NCI-H1694 (cell line): ENCODE measurements at regions not wholly inside any gene's neighbourhood (a gene's known extent, or its start where the extent isn't known, plus 50 kb on each side); places are given as distances from the start of the nearest gene placed in this dataset.
"Not testable (repeated sequence)": the region's sequence is repeated elsewhere in the genome, so short reads cannot be mapped to it uniquely, and the experiment has no call there.

Source experiments
- DNase-seq: peaks from one replicate; lab custom pipeline; 2025; lab: John Stamatoyannopoulos, UW

- no peak for DNase-seq
Observed at GRCh38 chr13:89968470-89968869, 1379.0 kb upstream of the MIR17HG start.

DNA sequence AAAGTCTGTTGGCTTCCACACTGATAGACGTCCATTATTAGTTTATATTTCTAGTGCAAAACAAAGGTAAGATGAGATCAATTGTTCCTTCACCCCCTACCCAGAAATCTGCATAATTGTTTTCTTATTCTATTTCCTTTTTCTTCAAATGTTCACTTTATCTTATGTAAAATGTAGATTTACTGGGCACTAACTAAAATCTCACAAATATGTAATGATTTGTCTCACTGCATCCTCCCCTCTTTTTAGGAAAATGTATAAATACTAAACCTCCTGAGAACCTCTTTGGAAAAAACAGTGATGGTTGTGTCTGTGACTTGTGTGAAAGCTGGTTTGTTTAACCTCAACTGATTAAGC, 1377.2 kb upstream of the MIR17HG start:
- DNase-seq, result no peak

DNA sequence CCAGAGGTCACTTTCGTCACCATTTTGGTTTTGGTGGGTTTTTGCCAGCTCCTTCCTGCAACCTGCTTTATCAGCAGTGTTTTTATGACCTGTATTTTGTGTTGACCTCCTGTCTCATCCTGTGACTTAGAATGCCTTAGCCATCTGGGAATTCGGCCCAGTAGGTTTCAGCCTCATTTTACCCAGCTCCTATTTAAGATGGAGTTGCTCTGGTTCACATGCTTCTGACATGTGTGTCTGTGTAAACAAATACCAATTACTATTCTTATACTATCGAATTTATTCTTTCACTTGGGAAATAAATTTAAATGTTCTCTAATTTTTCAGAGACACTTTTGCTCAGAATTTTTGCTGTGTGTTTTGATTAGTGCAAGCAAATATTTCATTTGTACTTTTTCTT, 1370.3 kb upstream of the MIR17HG start:
- DNase-seq, result no peak

- DNase-seq, result no peak
Observed at GRCh38 chr13:89980896-89981295, 1366.6 kb upstream of the MIR17HG start.

DNA sequence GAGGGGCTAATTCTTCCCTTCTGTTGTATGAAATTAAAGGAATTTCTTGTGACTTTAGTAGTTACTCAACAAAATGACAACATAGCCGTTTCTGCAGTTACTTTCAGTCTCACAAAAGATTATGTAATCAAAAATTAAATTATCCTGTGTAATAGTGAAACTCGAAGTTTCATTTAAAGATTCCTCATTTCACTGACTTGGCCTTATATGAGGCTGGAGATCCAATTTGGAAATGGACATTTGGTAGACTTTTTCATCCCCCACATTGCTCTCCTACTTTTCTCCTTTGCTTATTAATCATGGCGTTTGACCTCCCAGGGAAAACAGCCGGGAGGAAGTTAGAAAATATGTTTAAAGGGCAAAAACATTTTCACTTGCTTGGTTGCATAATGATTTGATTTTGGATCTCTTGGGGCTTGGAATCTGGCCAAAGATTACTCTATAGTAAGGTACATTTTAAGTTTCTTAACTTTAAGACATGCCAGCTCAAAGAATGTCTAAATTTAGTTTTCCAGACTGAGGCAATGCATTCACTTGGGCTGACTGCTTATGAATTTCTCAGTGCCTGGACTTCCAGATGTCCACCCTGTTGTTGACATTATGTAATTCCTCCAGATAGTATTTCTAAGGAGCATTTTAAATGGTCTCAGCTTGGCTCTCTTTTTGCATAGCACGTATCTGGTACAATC, 1364.9 kb upstream of the MIR17HG start:
- no peak for DNase-seq

DNA sequence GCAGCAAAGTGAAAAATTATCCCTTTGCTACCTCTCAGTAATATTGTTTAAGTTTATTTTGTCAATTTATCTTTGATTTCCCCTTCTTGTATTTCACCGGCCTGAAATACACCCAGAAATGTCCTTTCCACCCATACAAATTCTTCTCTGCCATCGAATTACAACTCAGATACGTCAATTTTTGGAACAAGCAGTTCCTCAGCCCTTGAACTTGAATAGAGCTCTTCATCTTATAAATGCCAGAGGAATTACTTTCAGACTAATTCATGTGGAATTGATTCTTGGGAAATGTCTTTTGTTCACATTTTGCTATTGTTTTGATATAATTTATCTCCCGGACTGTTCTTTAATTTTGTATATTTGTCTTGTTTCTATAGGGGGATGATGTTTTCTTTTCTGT, 1359.3 kb upstream of the MIR17HG start:
- no peak for DNase-seq

DNA sequence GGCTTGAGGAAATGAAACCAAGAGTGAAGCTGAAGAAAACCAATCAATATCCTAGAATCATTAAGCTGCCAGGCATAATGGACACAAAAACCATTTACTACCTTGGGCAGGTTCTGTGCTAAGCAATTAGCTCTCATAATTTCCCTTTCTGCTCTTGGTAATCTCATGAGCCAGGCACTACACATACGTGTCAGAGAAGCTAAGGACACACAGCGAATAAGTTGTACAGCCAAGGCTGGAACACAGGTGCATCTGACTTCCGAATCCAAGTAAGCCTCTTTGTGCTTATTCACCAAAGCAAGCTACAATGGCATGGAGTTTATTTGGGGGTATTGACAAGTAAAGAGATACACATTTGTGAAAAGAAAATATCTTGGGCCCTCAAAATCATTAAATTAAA, 1343.9 kb upstream of the MIR17HG start:
- no peak for DNase-seq

DNA sequence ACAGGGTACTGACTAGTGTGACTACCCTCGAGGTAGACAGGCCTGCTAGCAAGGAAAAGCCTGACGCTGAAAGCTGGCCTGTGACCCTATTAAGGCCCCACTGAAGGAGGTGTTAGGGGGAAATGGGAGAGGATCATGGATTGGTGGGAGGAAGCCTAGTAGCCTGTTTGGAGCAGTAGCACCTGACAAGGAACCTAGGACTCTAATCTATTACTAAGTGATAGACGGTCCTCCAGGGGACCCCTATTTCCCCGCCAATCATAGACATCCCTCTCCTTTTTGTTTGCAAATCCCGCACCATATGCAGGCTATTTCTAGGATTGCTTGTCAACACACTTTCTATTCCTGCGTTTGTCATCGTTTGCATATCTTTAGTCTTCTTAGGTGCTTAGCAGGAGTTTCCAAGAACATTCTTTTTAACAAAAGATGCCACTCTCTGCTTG, 1338.8 kb upstream of the MIR17HG start:
- DNase-seq, result no peak

GRCh38 chr13:90014038-90014437, 1333.4 kb upstream of the MIR17HG start:
- DNase-seq, result no peak

DNA sequence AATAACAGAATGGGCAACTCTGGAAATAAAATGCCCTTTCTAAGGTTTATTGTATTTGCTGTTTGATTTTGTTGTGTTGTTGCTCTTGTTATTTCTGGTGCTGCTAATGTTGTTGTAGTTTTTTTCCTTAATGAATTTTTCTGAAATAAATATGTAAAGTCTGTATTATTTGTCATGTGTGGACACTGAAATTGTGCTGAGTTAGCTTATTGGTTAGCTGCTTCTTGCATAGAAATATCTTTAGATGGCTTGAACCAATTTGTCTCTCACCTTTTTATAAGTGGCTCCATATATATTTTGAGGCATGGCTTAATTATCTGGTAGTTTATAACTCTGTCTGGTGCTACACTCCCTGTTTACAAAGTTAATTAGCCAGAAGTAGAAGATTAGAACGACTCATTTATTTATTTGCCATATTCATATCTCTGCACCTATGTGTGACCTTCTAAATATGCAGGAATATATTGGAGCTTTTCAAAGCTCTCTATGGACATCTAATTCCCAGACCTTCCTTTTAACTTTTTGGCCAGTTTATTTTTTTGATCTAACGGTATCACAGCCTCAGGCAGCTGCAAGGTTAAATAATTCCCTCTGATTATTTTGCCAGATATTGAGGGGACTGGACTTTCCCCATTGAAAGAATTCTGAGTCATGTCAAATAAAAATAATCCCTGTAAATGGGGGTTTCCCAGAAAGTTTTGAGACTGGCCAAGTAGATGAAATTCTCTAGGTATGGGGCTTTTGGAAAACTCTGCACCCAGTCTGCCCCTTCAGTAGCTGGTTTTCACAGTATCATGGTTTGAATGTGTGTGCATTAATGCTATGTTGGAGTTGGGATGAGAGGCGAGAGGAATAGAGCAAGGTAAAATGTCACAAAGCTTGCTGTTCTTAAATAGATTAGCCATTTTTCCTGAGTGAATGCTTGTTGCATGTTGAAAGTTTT, 1331.7 kb upstream of the MIR17HG start:
- DNase-seq, result no peak

- no peak for DNase-seq
Observed at GRCh38 chr13:90016688-90017087, 1330.8 kb upstream of the MIR17HG start.

DNA sequence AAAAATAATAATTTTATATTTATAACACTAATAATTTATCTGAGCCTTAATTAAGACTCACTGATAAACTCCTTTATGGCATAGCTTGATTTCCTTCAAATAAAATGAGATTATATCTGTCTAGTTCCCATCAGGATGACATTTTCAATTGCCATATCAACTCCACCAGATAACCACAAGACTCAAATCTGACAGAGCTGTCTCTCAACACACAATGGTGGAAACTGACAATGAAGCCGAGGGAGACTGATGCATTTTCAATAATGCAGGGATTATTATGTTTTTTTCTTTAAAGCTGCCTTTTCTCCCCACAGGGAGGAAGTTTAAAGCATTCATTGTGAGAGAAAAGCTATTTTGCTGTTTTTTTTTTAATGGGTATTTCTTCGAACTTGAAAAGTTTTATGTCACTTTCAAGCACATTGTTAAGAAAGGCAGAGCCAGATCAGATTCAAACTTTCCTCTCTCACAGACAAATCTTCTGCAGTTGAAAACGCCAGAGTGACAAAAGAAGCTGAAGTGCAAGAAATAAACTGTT, 1326.9 kb upstream of the MIR17HG start:
- DNase-seq, result no peak

DNA sequence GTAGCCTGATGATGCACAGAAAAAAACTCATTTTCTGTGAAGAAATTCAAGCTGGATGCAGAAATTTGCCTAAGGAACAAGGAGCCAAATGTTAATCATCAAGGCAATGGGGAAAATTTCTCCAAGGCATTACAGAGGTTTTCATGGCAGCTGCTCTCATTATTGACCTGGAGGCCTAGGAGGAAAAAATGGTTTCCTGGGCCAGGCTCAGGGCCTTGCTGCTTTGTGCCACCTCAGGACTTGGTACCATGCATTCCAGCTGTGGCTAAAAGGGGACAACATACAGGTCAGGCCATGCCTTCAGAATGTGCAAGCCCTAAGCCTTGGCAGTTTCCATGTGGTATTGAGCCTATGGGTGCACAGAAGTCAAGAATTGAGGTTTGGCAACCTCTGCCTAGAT, 1320.1 kb upstream of the MIR17HG start:
- DNase-seq, result no peak

GRCh38 chr13:90032313-90032712, 1315.2 kb upstream of the MIR17HG start:
- DNase-seq, result no peak

DNA sequence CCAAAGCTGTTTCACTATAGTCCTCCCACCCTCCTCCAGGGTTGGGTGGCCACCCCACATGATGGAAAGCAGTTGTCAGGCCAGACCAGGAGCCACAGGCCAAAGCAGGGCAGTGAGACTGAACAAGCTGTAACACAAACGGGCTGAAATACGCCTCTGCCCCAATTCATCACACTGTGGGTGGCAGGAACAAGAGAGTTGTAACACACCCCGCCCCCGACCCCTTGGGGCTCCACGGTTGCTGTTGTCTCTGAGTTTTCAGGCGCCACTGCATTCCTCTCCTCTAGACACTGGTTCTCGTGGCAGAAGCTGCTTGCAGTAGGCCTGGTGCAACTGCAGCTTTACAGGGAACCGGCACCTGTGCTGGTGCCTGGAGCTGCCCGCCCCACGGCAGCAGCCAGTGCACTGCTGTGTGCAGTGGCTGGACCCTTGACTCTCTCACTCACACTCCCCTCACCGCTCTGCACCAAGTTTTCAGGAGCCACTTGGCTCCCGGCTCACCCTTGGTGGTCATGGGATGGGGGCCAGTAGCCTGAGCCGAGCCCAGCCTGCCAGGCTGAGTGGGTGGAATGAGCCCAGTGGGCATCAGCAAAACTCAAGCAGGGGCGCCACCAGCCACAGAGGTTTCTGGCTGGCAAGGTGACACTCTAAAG, 1314.5 kb upstream of the MIR17HG start:
- DNase-seq, result no peak

DNA sequence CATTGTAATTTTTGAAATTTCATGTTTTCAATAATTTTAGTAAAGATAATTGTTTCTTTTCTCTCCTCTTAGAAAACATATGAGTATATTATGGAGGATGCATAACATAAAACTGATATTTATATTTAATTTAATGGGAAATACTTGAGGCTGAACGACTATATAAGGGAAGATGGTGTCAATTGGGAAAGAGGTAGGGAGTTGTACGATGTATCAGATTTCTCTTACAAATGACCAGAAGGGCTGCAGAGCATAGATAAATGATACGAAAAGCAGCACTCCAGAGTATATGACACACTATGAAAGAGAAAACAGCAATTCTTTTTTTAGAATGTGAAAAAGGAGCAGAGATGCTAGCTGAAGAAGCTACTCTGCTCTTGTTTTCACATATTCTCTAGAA, 1308.0 kb upstream of the MIR17HG start:
- no peak for DNase-seq

- no peak for DNase-seq
Observed at GRCh38 chr13:90047600-90047999, 1299.9 kb upstream of the MIR17HG start.

- no peak for DNase-seq
Observed at GRCh38 chr13:90049989-90050671, 1297.4 kb upstream of the MIR17HG start.

- DNase-seq, result no peak
Observed at GRCh38 chr13:90055121-90055520, 1292.4 kb upstream of the MIR17HG start.

- DNase-seq, result no peak
Observed at GRCh38 chr13:90055760-90056159, 1291.7 kb upstream of the MIR17HG start.

DNA sequence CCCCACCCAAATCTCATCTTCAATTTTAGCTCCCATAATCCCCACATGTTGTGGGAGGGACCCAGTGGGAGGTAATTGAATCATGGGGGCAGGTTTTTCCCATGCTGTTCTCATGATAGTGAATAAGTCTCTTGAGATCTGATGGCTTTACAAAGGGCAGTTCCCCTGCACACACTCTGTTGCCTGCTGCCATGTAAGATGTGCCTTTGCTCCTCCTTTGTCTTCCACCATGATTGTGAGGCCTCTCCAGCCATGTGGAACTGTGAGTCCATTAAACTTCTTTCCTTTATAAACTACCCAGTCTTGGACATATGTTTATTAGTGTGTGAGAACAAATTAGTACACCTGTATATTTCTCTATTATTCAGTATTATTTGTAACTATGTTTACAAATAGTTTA, 1283.3 kb upstream of the MIR17HG start:
- not testable (repeated sequence) for DNase-seq

- DNase-seq, result no peak
Observed at GRCh38 chr13:90068658-90069057, 1278.8 kb upstream of the MIR17HG start.
